Upper lobe of left lung (tissue), 6 donors: ENCODE measurements at regions not wholly inside any gene's neighbourhood (a gene's known extent, or its start where the extent isn't known, plus 50 kb on each side); places are given as distances from the start of the nearest gene placed in this dataset.

ENCODE experiments used
- ATAC-seq, 2 donors: fragments of 200-7000 bp; cut with Tn5 transposase; one replicate each; pipeline ENCODE4 v1.9.1; 2022; ENCODE audit warnings: mild to moderate bottlenecking in 2 of 2, moderate library complexity in 2 of 2; ENCODE audit not compliant: low FRiP score in 2 of 2
- DNase-seq, 2 donors: peaks; one replicate each; pipeline ENCODE4 v3.0.0-alpha.2; 2019 to 2020
- H3K27ac ChIP-seq, 4 donors: fragments of 200-600 bp; sonication (generic); one replicate each; pipeline ENCODE4 v1.5.1; 2016 to 2019
- H3K27me3 ChIP-seq, 4 donors: fragments of 200-600 bp; sonication (generic); one replicate each; pipeline ENCODE4 v1.5.1; 2017 to 2019
- H3K36me3 ChIP-seq, 4 donors: fragments of 200-600 bp; sonication (generic); one replicate each; pipeline ENCODE4 v1.5.1; 2016 to 2019
- H3K4me1 ChIP-seq, 4 donors: fragments of 200-600 bp; sonication (generic); one replicate each; pipeline ENCODE4 v1.5.1; 2018 to 2019
- H3K4me3 ChIP-seq, 4 donors: fragments of 200-600 bp; sonication (generic); one replicate each; pipeline ENCODE4 v1.5.1; 2017 to 2019; ENCODE audit warnings: mild to moderate bottlenecking in 2 of 4, moderate library complexity in 1 of 4
- H3K9me3 ChIP-seq, 4 donors: fragments of 200-600 bp; sonication (generic); one replicate each; pipeline ENCODE4 v1.5.1; 2018 to 2019
- EP300 ChIP-seq, 4 donors: sonication (generic); formaldehyde crosslinking; IDR thresholded peaks; one replicate each; pipeline ENCODE4 v1.5.1; 2017; ENCODE audit warnings: antibody characterized with exemption in 4 of 4, control low read depth in 2 of 4
- POLR2A ChIP-seq, 4 donors: fragments of 450-650 bp; IDR thresholded peaks; one replicate each; pipeline ENCODE4 v1.5.1; 2016 to 2017; ENCODE audit warnings: antibody characterized with exemption in 4 of 4, mild to moderate bottlenecking in 2 of 4
- POLR2AphosphoS5 ChIP-seq, 2 donors: sonication (generic); formaldehyde crosslinking; IDR thresholded peaks; one replicate each; pipeline ENCODE4 v1.5.1; 2017; ENCODE audit warnings: antibody characterized with exemption in 2 of 2
- WGBS, 2 donors: methylation state at CpG; one replicate each; pipeline ENCODE4 v1.1.5; 2017 to 2018; 5-methylcytosine and 5-hydroxymethylcytosine counted together
- TF ChIP-seq, protein P1 (sequence below), 6 experiments: fragments of 450-650 bp in 4 of 6; fragments of 200-600 bp in 2 of 6; sonication (generic) in 2 of 6; IDR thresholded peaks; one replicate each; pipeline ENCODE4 v1.5.1; 2016 to 2019; ENCODE audit warnings: antibody characterized with exemption in 6 of 6
- donor health status: DM: no; HTN: no; CAD: no; lungs with moderate emphysema.
- donor health status: DM: no; HTN: yes; CAD: no; lungs with severe emphysema.

DNA sequence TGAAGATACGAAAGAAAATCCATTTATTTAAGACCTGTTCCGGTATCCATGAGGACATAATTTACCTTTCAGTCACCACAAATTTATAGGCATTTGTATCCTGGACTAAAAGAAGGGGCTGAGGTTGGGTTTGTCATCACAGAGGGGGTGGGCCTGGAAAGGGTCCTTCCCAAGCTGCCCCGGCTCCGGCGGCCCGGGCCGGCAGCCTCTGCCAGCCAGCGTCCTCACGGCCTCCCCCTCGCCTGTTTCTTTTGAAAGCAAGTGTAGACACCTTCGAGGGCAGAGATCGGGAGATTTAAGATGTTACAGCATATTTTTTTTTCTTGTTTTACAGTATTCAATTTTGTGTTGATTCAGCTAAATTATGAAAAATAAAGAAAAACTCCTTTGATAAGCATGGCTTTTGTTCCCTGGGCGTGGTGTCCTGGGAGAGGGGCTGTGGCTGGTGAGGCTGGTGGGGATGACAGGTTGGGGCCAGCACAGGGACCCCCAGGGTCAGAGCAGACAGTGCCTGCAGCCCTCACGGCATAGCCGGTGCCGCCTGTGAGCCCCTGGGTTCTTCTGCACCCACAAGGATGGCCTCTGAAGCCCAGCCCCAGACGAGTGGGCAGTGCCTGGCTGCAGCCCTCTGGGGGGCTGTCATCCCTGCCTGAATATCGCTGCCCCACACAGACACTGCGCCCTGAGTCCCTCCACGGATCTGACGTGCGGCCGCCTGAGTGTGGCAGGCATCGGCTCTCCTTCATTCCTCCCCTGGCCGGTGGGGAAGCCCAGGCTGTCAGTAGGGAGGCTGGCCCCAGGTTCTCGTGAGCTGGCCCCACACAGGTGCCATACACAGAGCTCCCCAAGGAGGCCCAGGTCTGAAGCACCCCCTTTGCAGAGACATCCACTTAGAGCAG is 1075.9 kb downstream of the BRD1 start:
- TF ChIP-seq POLR2AphosphoS5 (IDR thresholded peaks at IDR 0.05) (no peak), POLR2A (IDR thresholded peaks at IDR 0.05) (no peak), EP300 (IDR thresholded peaks at IDR 0.05) (no peak)
- TF ChIP-seq, protein P1, sequence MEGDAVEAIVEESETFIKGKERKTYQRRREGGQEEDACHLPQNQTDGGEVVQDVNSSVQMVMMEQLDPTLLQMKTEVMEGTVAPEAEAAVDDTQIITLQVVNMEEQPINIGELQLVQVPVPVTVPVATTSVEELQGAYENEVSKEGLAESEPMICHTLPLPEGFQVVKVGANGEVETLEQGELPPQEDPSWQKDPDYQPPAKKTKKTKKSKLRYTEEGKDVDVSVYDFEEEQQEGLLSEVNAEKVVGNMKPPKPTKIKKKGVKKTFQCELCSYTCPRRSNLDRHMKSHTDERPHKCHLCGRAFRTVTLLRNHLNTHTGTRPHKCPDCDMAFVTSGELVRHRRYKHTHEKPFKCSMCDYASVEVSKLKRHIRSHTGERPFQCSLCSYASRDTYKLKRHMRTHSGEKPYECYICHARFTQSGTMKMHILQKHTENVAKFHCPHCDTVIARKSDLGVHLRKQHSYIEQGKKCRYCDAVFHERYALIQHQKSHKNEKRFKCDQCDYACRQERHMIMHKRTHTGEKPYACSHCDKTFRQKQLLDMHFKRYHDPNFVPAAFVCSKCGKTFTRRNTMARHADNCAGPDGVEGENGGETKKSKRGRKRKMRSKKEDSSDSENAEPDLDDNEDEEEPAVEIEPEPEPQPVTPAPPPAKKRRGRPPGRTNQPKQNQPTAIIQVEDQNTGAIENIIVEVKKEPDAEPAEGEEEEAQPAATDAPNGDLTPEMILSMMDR (IDR thresholded peaks at IDR 0.05), result no peak
- no peaks in the 10 kb centered on the region for H3K36me3 ChIP-seq
- no peak overlapping the region for H3K4me3 ChIP-seq
- H3K27ac ChIP-seq, result no peak overlapping the region
- DNase-seq (peak in 1 of 2 donors; percentile 58), ATAC-seq (no peak)
- no peaks in the 10 kb centered on the region for H3K4me1 ChIP-seq
- H3K9me3 ChIP-seq, result no peaks in the 10 kb centered on the region
- WGBS, 2 donors, result 86 to 87% methylated on average over 17 to 26 of the region's 26 CpGs
- no peaks in the 10 kb centered on the region for H3K27me3 ChIP-seq

DNA sequence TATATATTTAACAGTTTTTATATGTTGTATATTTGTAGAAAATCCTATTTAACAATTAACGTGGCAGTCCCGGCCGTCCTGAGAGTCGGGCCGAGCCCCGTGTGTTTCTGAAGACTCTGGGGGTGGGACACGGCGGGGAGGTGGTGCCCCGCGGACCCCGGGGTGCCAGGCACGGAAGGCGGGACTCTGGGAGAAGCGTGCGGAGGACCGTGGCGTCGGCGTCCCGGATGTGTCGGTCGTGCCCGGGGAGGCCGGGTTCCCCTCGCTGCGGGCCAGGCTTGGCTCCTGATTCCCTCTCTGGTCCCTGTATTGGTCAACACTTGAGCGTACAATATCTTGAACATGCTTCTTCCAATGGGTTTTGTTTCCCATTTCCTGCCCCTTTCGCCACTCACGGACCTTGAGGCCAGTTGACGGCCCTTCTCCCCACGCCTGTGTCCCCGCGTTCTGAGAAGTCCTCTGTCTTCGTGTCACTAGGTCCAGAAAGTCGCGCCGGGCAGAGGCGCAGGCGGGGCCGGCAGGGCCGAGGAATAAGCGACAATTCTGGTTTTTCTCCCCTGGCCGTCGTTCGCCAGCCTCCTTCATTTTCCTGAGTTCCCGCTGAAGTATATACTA is 1076.7 kb downstream of the BRD1 start:
- H3K4me3 ChIP-seq, result no peak overlapping the region
- H3K27ac ChIP-seq, result no peak overlapping the region
- DNase-seq (peak in 1 of 2 donors; percentile 84), ATAC-seq (no peak)
- no peaks in the 10 kb centered on the region for H3K9me3 ChIP-seq
- TF ChIP-seq, protein P1 (IDR thresholded peaks at IDR 0.05), result no peak
- TF ChIP-seq EP300 (IDR thresholded peaks at IDR 0.05) (no peak), POLR2AphosphoS5 (IDR thresholded peaks at IDR 0.05) (no peak), POLR2A (IDR thresholded peaks at IDR 0.05) (no peak)
- H3K36me3 ChIP-seq, result no peaks in the 10 kb centered on the region
- WGBS, 2 donors, result 96% methylated on average over 46 of the region's 46 CpGs
- no peaks in the 10 kb centered on the region for H3K27me3 ChIP-seq
- H3K4me1 ChIP-seq, result no peaks in the 10 kb centered on the region

DNA sequence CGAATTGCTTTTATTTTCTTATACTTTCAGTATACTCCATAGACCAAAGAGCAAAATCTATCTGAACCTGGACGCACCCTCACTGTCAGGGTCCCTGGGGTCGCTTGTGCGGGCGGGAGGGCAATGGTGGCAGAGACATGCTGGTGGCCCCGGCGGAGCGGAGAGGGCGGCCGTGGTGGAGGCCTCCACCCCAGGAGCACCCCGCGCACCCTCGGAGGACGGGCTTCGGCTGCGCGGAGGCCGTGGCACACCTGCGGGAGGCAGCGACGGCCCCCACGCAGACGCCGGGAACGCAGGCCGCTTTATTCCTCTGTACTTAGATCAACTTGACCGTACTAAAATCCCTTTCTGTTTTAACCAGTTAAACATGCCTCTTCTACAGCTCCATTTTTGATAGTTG is 1077.4 kb downstream of the BRD1 start:
- no peak for ATAC-seq
- TF ChIP-seq POLR2AphosphoS5 (IDR thresholded peaks at IDR 0.05) (no peak), POLR2A (IDR thresholded peaks at IDR 0.05) (no peak), EP300 (IDR thresholded peaks at IDR 0.05) (no peak)
- TF ChIP-seq, protein P1 (IDR thresholded peaks at IDR 0.05), result no peak

DNA sequence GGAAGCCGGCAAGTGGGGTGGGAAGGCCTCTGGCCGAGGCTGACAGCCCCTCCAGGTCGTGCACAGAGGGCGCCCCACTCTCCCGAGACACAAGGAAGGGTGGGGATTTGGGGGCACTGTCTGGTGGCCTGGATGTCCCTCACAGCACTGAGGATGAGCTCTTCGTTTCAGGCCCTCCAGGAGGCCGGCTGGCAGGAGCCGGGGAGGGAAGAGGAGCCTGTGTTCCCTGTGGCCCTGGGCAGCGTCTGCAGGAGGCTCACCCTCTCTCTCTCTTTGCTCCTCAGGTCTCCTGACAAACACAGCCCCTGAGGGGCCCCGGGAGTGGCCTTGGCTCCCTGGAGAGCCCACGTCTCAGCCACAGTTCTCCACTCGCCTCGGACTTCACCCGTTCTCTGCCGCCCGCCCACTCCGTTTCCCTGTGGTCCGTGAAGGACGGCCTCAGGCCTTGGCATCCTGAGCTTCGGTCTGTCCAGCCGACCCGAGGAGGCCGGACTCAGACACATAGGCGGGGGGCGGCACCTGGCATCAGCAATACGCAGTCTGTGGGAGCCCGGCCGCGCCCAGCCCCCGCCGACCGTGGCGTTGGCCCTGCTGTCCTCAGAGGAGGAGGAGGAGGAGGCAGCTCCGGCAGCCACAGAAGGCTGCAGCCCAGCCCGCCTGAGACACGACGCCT is 1078.0 kb downstream of the BRD1 start:
- no peak overlapping the region for H3K4me3 ChIP-seq
- H3K36me3 ChIP-seq, result no peaks in the 10 kb centered on the region
- no peak overlapping the region for H3K27ac ChIP-seq
- ATAC-seq (no peak), DNase-seq (peak in 1 of 2 donors; percentile 79)
- WGBS, 2 donors, result 84 to 93% methylated on average over 30 to 37 of the region's 37 CpGs
- TF ChIP-seq EP300 (IDR thresholded peaks at IDR 0.05) (no peak), POLR2A (IDR thresholded peaks at IDR 0.05) (no peak), POLR2AphosphoS5 (IDR thresholded peaks at IDR 0.05) (no peak)
- TF ChIP-seq, protein P1 (IDR thresholded peaks at IDR 0.05), result no peak
- no peaks in the 10 kb centered on the region for H3K9me3 ChIP-seq
- H3K4me1 ChIP-seq, result no peaks in the 10 kb centered on the region
- H3K27me3 ChIP-seq, result no peaks in the 10 kb centered on the region

More for the DNA sequence above, 1077.4 kb downstream of the BRD1 start:
- Histone ChIP-seq H3K27ac (no peak overlapping the region), H3K4me3 (no peak overlapping the region), H3K36me3 (no peaks in the 10 kb centered on the region), H3K27me3 (no peaks in the 10 kb centered on the region), H3K9me3 (no peaks in the 10 kb centered on the region), H3K4me1 (no peaks in the 10 kb centered on the region)
- WGBS, 2 donors, result 93 to 97% methylated on average over 27 of the region's 27 CpGs
- peak in 1 of 2 donors; percentile 79 for DNase-seq
